H7 (cell line): ENCODE measurements at regions not wholly inside any gene's neighbourhood (a gene's known extent, or its start where the extent isn't known, plus 50 kb on each side); places are given as distances from the start of the nearest gene placed in this dataset.
"Not testable (repeated sequence)": the region's sequence is repeated elsewhere in the genome, so short reads cannot be mapped to it uniquely, and the experiment has no call there.

Experiments used
- DNase-seq: peaks from one replicate; pipeline ENCODE4 v3.0.0; 2012
- H3K27me3 ChIP-seq: 2 replicates; pipeline ENCODE4 v1.6.0; 2011; ENCODE audit warnings: mild to moderate bottlenecking, low read length; ENCODE audit not compliant: control insufficient read depth, insufficient read depth
- H3K36me3 ChIP-seq: replicated peaks from 2 replicates; pipeline ENCODE4 v1.5.1; 2011; ENCODE audit warnings: low read length; ENCODE audit not compliant: control insufficient read depth, insufficient read depth
- H3K4me3 ChIP-seq: 2 replicates; pipeline ENCODE4 v1.5.1; 2011; ENCODE audit warnings: low read depth, mild to moderate bottlenecking, control low read depth, low read length, moderate library complexity; ENCODE audit not compliant: insufficient read depth

- peak; percentile 2 for DNase-seq
- H3K4me3 ChIP-seq, result no peak overlapping the region
Observed at GRCh38 chr9:7739595-7739994, 60.0 kb downstream of the DMAC1 start.

GRCh38 chr9:7735311-7735710 lies 64.3 kb downstream of the DMAC1 start:
- no peaks in the 10 kb centered on the region for H3K36me3 ChIP-seq
- DNase-seq, result no peak
- no peak overlapping the region for H3K4me3 ChIP-seq
- no peaks in the 10 kb centered on the region for H3K27me3 ChIP-seq

More at GRCh38 chr9:7739595-7739994, 60.0 kb downstream of the DMAC1 start:
- Histone ChIP-seq H3K27me3 (no peaks in the 10 kb centered on the region), H3K36me3 (no peaks in the 10 kb centered on the region)

GRCh38 chr9:7730164-7730445 lies 69.5 kb downstream of the DMAC1 start:
- Histone ChIP-seq H3K4me3 (no peak overlapping the region), H3K27me3 (no peaks in the 10 kb centered on the region), H3K36me3 (no peaks in the 10 kb centered on the region)
- DNase-seq, result no peak

- no peaks in the 10 kb centered on the region for H3K36me3 ChIP-seq
- H3K27me3 ChIP-seq, result no peaks in the 10 kb centered on the region
- DNase-seq, result no peak
- H3K4me3 ChIP-seq, result no peak overlapping the region
Observed at GRCh38 chr9:7729371-7730163, 70.0 kb downstream of the DMAC1 start.

- no peaks in the 10 kb centered on the region for H3K27me3 ChIP-seq
- H3K36me3 ChIP-seq, result no peaks in the 10 kb centered on the region
- no peak overlapping the region for H3K4me3 ChIP-seq
- DNase-seq, result no peak
Observed at GRCh38 chr9:7721291-7721690, 78.3 kb downstream of the DMAC1 start.

- not testable (repeated sequence) for H3K27me3 ChIP-seq, H3K4me3 ChIP-seq, DNase-seq, H3K36me3 ChIP-seq
Observed at GRCh38 chr9:7713088-7713487, 86.5 kb downstream of the DMAC1 start.

- no peak overlapping the region for H3K4me3 ChIP-seq
- H3K36me3 ChIP-seq, result no peaks in the 10 kb centered on the region
- DNase-seq, result no peak
- no peaks in the 10 kb centered on the region for H3K27me3 ChIP-seq
Observed at GRCh38 chr9:7710686-7711085, 88.9 kb downstream of the DMAC1 start.

DNA sequence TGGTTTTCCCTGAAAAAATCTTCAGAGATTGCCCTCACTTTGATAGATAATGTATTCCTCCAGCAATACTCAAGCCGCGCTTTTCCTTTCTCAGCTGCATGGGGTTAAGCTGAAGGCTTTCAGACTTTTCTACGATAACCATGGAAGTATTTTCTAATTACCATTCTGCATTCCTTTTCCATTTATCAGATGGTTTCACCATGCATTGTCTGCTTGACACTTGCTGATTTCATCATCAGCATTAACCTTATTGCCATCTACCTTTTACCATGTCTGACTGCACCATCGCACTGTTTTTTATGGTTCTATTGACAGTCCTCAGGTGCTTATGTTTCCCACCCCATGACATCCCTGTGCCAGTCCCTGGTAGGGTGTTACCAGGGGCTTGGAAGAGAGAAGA lies 91.6 kb downstream of the DMAC1 start:
- Histone ChIP-seq H3K36me3 (no peaks in the 10 kb centered on the region), H3K4me3 (no peak overlapping the region), H3K27me3 (no peaks in the 10 kb centered on the region)
- no peak for DNase-seq

- no peaks in the 10 kb centered on the region for H3K27me3 ChIP-seq
- H3K36me3 ChIP-seq, result no peaks in the 10 kb centered on the region
- no peak for DNase-seq
- no peak overlapping the region for H3K4me3 ChIP-seq
Observed at GRCh38 chr9:7704543-7704942, 95.0 kb downstream of the DMAC1 start.

GRCh38 chr9:7691909-7692308 lies 107.7 kb downstream of the DMAC1 start:
- Histone ChIP-seq H3K27me3 (no peaks in the 10 kb centered on the region), H3K4me3 (no peak overlapping the region), H3K36me3 (no peaks in the 10 kb centered on the region)
- DNase-seq, result no peak

DNA sequence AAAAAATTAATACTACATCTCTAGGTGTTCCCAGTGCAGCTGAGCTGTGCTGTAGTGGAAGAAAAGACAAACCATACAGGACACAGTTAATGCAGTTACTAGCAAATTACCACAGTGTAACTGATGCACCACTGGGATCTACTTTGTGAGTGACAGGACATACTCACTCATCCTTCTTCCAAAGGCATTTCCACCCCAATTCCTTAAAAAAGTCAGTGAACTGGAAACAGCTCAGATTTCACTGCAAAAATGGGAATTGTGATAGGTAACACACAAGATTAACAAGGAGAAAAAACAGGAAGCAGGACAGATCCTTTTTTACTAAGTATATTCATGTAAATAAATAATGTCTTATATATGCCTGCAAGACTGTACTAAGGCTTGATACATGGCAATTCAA lies 109.6 kb downstream of the DMAC1 start:
- H3K4me3 ChIP-seq, result no peak overlapping the region
- H3K36me3 ChIP-seq, result no peaks in the 10 kb centered on the region
- H3K27me3 ChIP-seq, result no peaks in the 10 kb centered on the region
- no peak for DNase-seq

DNA sequence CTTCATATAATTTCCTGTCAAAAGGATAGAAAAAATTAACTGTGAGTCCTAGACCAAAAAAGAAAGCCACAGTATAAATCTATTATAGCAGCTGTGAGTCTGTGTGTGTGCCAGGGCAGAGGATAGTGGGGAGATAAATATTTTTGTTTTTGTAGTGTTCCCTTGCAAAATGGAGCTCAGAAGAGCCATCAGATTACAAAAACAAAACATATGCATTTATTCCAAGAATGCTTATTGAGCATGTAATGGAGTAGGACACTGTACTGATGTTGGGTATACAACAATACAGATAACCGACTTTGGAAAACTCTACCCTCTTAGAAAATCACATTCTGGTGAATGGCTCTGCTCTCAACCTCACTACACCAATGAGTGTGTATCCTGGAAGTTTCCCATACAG lies 111.0 kb downstream of the DMAC1 start:
- no peak overlapping the region for H3K4me3 ChIP-seq
- DNase-seq, result no peak
- no peaks in the 10 kb centered on the region for H3K36me3 ChIP-seq
- H3K27me3 ChIP-seq, result no peaks in the 10 kb centered on the region

GRCh38 chr9:7676609-7677156 lies 122.9 kb downstream of the DMAC1 start:
- H3K36me3 ChIP-seq, result no peaks in the 10 kb centered on the region
- no peak overlapping the region for H3K4me3 ChIP-seq
- H3K27me3 ChIP-seq, result no peaks in the 10 kb centered on the region
- DNase-seq, result no peak

GRCh38 chr9:7671847-7672246 lies 127.7 kb downstream of the DMAC1 start:
- H3K27me3 ChIP-seq, result no peaks in the 10 kb centered on the region
- DNase-seq, result no peak
- H3K36me3 ChIP-seq, result no peaks in the 10 kb centered on the region
- H3K4me3 ChIP-seq, result no peak overlapping the region

- no peaks in the 10 kb centered on the region for H3K27me3 ChIP-seq
Observed at GRCh38 chr9:7668541-7668940, 131.0 kb downstream of the DMAC1 start.

DNA sequence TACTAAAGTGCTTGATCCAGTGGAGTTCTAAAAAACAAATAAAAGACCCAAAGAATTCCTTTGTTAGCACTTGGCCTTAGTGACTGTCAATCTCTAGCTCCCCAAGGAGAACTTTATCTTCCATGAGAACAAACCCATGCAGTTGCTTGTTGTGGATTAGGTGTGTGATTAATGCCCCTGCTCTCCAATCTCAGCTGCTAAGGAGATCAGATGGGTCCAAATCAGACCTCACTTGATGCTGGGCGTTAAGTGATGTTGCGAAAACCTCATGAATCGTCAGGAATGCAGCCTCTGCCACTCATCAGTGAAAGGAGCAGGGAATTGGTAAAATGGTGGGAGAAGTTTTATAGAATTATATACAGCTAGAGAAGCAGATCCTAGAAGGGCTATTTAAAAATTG lies 133.7 kb downstream of the DMAC1 start:
- peak; percentile 7 for DNase-seq
- no peaks in the 10 kb centered on the region for H3K27me3 ChIP-seq

More at GRCh38 chr9:7668541-7668940, 131.0 kb downstream of the DMAC1 start:
- H3K4me3 ChIP-seq, result no peak overlapping the region
- no peaks in the 10 kb centered on the region for H3K36me3 ChIP-seq
- no peak for DNase-seq

More for the DNA sequence above, 133.7 kb downstream of the DMAC1 start:
- no peaks in the 10 kb centered on the region for H3K36me3 ChIP-seq
- no peak overlapping the region for H3K4me3 ChIP-seq
